Left renal pelvis (tissue), 4 donors: ENCODE measurements at regions not wholly inside any gene's neighbourhood (a gene's known extent, or its start where the extent isn't known, plus 50 kb on each side); places are given as distances from the start of the nearest gene placed in this dataset.
"Not testable (repeated sequence)": the region's sequence is repeated elsewhere in the genome, so short reads cannot be mapped to it uniquely, and the experiment has no call there.

Experiments used
- DNase-seq, 4 donors: peaks; one replicate each; pipeline ENCODE4 v3.0.0-alpha.2; 2013; ENCODE audit warnings: low read depth in 4 of 4, low spot score in 3 of 4

DNA sequence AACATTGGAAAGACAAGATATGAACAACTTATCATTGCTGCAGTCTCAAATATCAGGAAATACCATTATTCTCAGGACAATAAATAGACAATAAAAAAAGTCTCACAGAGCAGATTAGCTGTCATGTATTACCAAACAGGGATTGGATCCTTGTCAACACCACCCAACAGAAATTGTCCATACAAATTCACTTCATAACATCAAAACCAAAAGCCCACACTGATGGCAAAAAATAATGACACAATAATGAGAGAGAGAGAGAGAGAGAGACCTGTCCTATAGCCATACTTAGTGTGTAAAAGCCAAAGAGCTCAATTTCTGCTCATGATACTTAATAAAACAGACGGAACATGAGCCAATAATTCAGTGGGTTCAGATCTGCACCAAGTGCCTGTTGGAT lies 96.5 kb downstream of the PPIAL4G start:
- DNase-seq: no peak

DNA sequence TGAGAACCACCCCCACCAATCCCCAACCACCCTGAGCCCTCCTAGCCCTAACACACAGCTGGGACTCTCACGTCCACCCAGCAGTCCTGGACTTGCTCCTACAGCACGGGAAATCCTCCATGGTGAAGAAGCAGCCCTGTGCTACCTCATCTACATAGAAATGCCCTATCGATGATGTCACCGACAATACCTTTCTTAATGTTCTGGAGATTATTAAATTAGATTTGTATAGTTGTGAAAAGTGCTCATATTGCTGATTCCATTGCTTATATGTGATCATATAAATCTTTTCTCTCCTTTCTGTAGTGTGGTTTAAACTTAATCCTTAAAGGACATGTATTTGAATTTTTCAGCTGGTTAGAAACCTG lies 97.1 kb downstream of the PPIAL4G start:
- DNase-seq: not testable (repeated sequence)

- no peak for DNase-seq
Observed at GRCh38 chr1:148385371-148386030, 97.6 kb downstream of the PPIAL4G start.

DNA sequence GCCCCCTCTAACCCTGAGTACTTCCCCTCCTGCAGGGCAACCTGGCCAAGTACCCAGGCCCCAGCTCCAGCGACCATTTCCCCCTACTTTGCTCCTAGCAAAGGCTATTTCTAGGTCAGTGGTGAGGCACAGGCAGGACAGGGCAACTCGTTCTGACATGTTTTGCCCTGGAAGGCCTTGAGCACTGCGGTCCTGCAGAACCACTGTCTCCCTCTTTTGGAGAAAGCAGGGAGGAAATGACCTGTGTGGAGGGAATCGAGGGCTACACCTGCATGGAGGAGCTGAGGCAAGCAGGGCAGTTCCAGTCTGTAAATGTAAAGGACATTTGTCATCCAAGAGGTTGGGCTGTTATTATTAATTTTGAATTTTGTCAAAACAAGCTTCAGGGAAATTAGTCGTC lies 99.1 kb downstream of the PPIAL4G start:
- DNase-seq: no peak

GRCh38 chr1:148379697-148380096 lies 103.4 kb downstream of the PPIAL4G start:
- DNase-seq: no peak

- DNase-seq: no peak
Observed at GRCh38 chr1:148379170-148379500, 104.0 kb downstream of the PPIAL4G start.

DNA sequence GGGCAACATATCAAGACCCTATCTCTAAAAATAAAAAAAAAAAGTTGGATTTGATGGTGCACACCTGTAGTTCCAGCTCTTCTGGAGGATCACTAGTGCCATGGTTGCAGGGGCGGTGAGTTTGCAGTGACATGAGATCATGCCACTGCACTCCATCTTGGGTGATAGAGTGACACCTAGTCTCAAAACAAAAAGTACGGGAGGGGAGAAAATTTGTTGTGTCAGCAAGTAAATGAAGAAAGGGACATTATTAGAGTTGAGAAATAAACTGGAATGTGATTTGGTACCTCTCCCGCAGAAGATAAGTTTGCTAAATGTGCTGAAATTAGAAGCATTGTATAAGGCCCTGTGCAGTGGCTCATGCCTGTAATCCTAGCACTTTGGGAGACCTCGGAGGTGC lies 105.1 kb downstream of the PPIAL4G start:
- not testable (repeated sequence) for DNase-seq

DNA sequence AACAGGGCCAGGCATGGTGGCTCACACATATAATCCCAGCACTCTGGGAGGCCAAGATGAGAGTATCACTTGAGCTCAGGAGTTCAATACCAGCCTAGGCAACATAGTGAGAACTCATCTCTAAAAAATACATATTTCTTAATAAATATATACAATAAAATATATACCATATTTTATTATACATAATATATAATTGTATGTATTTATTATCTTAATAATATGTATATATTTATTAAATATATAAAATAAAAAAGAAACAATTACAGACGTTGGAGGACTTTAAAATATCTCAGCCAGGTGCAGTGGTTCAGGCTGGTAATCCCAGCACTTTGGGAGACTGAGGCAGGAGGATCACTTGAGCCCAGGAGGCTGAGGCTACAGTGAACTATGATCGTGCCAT lies 106.1 kb downstream of the PPIAL4G start:
- DNase-seq: not testable (repeated sequence)

DNA sequence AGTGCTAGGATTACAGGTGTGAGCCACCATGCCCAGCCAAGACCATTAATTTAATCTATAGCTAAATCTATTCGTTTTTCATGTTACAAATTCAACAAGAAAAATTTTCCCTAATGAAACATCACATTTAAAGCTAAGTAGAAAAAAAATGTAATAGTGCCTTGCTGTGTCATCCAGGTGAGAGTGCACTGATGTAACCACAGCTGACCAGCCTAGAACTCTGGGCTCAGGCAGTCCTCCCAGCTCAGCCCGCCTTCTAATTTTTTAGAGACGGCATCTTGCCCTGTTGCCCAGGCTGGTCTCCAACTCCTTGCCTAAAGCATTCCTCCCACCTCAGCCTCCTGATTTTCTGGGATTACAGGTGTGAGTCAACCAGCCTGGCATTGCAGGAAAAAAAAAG lies 109.0 kb downstream of the PPIAL4G start:
- DNase-seq: no peak

GRCh38 chr1:148373192-148373925 lies 109.7 kb downstream of the PPIAL4G start:
- DNase-seq: no peak

- no peak for DNase-seq
Observed at GRCh38 chr1:148372731-148373130, 110.4 kb downstream of the PPIAL4G start.

DNA sequence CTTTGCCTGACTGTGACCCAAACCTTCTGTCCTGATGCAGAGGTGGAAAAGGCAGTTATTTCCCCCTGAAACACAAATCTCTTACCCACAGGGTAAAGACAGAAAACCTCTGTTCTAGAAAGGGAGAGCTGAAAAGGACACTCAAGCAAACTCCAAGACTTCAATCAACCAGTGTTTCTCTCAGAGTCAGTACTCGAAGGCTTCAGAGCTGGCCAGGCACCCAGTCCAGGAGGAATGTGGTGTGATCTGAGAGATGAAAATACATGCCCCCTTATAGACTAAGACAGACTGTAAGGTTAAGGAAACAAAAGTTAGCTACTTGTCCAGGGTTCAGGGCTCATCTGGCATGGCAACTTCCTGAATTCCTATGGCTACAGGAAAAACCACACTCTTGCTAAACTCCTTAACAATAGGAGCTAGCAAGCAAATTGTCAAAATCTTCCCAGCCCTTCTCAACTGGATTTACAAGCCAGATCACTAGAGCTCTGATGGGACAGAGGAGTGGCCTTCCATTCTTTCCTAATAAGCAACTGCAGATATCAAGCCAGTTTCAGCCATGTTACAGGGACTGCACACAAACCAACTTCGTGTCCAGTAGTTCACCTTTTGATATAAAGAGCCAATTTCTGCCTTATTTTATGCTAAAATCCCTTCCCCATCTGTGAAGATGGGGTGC lies 110.9 kb downstream of the PPIAL4G start:
- DNase-seq: not testable (repeated sequence)

GRCh38 chr1:148371551-148371994 lies 111.5 kb downstream of the PPIAL4G start:
- not testable (repeated sequence) for DNase-seq

GRCh38 chr1:148370661-148371060 lies 112.4 kb downstream of the PPIAL4G start:
- not testable (repeated sequence) for DNase-seq

- DNase-seq: no peak
Observed at GRCh38 chr1:148367596-148367995, 115.5 kb downstream of the PPIAL4G start.

GRCh38 chr1:148366136-148366753 lies 116.9 kb downstream of the PPIAL4G start:
- not testable (repeated sequence) for DNase-seq

GRCh38 chr1:148365151-148365550 lies 118.0 kb downstream of the PPIAL4G start:
- DNase-seq: not testable (repeated sequence)

DNA sequence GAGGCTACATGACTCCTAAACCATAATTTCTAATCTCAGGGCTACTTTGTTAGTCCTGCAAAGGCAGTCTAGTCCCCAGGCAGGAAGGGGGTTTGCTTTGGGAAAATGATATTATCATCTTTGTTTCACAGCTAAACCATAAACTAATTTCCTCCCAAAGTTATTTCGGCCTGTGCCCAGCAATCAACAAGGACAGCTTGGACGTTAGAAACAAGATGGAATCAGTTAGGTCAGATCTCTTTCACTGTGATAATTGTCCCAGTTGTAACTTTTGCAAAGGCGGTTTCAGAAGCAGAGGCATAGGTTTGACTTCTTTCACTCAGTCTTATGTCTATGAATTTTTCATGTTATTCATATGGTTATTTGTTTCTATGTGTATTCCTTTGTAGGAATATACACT lies 119.1 kb downstream of the PPIAL4G start:
- DNase-seq: not testable (repeated sequence)

DNA sequence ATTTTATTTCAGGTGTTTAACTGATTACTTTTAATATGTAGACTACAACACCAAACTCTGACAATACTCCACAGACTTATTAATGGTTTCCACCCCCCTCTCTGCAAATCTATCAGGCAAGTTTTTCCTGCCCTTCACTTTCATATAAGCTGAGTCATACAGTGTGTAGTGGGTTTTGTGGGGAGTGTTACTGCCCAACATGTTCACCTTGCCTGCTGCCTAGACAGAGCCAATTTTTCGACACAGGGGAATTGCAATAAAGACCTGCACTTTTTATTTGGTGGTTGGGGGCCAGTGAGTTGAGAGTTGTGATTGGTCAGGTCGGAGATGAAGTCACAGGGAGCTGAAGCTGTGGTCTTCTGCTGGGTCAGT lies 119.7 kb downstream of the PPIAL4G start:
- no peak for DNase-seq

GRCh38 chr1:148362626-148363438 lies 120.3 kb downstream of the PPIAL4G start:
- DNase-seq: no peak

DNA sequence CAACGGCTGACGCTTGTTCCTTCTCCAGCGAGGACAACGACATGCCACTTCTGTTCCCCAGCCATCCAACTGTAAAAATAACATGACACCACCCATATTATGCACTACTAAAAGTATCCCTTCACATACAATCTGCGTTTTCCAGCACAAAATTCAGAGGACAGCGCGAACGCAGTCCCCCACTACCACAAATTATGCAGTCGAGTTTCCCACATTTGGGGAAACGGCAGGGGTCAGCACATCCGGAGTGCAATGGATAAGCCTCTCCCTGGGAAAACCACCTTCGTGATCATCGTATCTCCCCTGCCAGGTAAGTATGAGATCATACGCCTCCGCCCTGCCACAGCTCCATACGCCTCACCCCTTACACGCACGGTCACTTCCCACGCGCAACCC lies 120.9 kb downstream of the PPIAL4G start:
- no peak for DNase-seq
